ENCODE measurements at regions not wholly inside any gene's neighbourhood (a gene's known extent, or its start where the extent isn't known, plus 50 kb on each side); places are given as distances from the start of the nearest gene placed in this dataset.

GRCh38 chr2:198371921-198372543 is 567.6 kb downstream of the PLCL1 start:
- no peak for TF ChIP-seq CTCF (IDR thresholded peaks at IDR 0.05)
- no peak for TF ChIP-seq EP300 (IDR thresholded peaks at IDR 0.05)
- TF ChIP-seq POLR2A (IDR thresholded peaks at IDR 0.05; ENCODE audit: low read depth) = no peak
- TF ChIP-seq POLR2AphosphoS5 (IDR thresholded peaks at IDR 0.05) = no peak

All from esophagus muscularis mucosa (tissue), 4 donors.